Breast epithelium (tissue), 3 donors: ENCODE measurements at regions not wholly inside any gene's neighbourhood (a gene's known extent, or its start where the extent isn't known, plus 50 kb on each side); places are given as distances from the start of the nearest gene placed in this dataset.

Experiments used
- POLR2A ChIP-seq: fragments of 450-650 bp; IDR thresholded peaks from one replicate; pipeline ENCODE4 v1.6.1; 2016; ENCODE audit warnings: antibody characterized with exemption, mild to moderate bottlenecking, moderate library complexity
- TF ChIP-seq, protein P1 (sequence below), 3 donors: fragments of 450-650 bp; IDR thresholded peaks; one replicate each; pipeline ENCODE4 v1.5.1; 2016 to 2017; ENCODE audit warnings: antibody characterized with exemption in 3 of 3, mild to moderate bottlenecking in 3 of 3, moderate library complexity in 3 of 3

DNA sequence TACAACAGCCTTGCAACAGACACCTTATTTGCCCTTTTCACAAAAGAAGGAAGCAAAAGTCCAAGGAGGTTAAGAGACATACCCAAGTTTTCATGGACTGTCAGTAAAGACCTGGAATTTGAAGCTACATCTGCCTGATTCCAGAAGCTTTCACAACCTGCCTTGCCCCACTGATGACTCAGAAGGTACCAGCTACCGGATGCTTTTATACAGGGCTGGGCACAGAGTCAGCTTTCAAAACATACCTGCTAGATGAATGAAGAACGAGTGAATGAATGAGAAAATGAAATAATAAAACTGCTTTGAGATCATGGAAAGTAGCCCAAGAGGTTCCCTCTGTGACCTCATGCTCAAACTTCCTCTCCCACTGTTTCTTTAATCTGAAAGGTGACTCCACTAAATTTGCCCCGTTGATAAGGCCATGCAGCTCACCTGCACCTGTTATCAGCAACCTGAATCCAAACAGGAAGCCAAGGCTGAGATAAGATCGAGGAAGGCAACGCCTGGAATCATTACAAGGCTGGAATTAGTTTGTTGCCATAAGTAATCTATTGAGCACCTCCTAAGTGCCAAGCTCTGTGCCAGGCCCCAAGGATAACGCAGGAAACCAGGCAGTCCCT is 151.5 kb downstream of the WDR11 start:
- TF ChIP-seq, protein P1, sequence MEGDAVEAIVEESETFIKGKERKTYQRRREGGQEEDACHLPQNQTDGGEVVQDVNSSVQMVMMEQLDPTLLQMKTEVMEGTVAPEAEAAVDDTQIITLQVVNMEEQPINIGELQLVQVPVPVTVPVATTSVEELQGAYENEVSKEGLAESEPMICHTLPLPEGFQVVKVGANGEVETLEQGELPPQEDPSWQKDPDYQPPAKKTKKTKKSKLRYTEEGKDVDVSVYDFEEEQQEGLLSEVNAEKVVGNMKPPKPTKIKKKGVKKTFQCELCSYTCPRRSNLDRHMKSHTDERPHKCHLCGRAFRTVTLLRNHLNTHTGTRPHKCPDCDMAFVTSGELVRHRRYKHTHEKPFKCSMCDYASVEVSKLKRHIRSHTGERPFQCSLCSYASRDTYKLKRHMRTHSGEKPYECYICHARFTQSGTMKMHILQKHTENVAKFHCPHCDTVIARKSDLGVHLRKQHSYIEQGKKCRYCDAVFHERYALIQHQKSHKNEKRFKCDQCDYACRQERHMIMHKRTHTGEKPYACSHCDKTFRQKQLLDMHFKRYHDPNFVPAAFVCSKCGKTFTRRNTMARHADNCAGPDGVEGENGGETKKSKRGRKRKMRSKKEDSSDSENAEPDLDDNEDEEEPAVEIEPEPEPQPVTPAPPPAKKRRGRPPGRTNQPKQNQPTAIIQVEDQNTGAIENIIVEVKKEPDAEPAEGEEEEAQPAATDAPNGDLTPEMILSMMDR (IDR thresholded peaks at IDR 0.05): no peak
- TF ChIP-seq POLR2A: no peak
